Cardiac fibroblast (primary cell): ENCODE measurements at regions not wholly inside any gene's neighbourhood (a gene's known extent, or its start where the extent isn't known, plus 50 kb on each side); places are given as distances from the start of the nearest gene placed in this dataset.
A peak's percentile ranks its signal among the peaks of the same experiment; 100 is the strongest.

Experiments used
- DNase-seq, 2 donors: peaks; one replicate each; pipeline versions ENCODE4 v3.0.0 to v3.0.0-alpha.2; 2010; ENCODE audit warnings: low read depth in 2 of 2
- H3K4me3 ChIP-seq, 2 donors: replicated peaks in 1 of 2; 1 replicate in 1 of 2; 2 replicates in 1 of 2; pipeline ENCODE4 v1.5.1; 2011; ENCODE audit warnings: low read depth in 2 of 2, low read length in 2 of 2, mild to moderate bottlenecking in 2 of 2, moderate library complexity in 1 of 2
- TF ChIP-seq, protein P1 (sequence below): IDR thresholded peaks from one replicate; pipeline ENCODE4 v1.5.1; 2011; ENCODE audit warnings: low read depth, mild to moderate bottlenecking, low read length, inconsistent platforms

DNA sequence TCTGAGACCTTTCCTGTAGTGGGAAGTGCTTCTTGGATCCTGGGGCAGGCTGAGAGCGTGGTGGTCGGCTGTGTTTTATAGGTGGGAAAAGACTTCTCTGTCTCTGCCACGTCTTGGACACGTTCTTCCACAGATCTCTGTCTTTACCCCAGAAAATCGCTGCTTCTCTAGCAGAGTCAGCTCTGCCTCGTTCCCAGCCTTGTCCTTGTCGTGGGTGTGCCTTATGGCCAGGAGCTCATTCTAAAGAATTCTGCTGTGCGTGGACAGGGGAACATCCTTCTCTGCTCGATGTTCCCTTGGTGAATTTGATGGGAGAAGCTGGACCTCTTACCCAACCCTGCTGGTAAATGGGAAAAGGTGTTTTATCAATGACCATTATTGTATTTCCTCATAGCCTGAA is 433.1 kb upstream of the C2CD4B start:
- no peak for DNase-seq
- TF ChIP-seq, protein P1, sequence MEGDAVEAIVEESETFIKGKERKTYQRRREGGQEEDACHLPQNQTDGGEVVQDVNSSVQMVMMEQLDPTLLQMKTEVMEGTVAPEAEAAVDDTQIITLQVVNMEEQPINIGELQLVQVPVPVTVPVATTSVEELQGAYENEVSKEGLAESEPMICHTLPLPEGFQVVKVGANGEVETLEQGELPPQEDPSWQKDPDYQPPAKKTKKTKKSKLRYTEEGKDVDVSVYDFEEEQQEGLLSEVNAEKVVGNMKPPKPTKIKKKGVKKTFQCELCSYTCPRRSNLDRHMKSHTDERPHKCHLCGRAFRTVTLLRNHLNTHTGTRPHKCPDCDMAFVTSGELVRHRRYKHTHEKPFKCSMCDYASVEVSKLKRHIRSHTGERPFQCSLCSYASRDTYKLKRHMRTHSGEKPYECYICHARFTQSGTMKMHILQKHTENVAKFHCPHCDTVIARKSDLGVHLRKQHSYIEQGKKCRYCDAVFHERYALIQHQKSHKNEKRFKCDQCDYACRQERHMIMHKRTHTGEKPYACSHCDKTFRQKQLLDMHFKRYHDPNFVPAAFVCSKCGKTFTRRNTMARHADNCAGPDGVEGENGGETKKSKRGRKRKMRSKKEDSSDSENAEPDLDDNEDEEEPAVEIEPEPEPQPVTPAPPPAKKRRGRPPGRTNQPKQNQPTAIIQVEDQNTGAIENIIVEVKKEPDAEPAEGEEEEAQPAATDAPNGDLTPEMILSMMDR, result no peak

DNA sequence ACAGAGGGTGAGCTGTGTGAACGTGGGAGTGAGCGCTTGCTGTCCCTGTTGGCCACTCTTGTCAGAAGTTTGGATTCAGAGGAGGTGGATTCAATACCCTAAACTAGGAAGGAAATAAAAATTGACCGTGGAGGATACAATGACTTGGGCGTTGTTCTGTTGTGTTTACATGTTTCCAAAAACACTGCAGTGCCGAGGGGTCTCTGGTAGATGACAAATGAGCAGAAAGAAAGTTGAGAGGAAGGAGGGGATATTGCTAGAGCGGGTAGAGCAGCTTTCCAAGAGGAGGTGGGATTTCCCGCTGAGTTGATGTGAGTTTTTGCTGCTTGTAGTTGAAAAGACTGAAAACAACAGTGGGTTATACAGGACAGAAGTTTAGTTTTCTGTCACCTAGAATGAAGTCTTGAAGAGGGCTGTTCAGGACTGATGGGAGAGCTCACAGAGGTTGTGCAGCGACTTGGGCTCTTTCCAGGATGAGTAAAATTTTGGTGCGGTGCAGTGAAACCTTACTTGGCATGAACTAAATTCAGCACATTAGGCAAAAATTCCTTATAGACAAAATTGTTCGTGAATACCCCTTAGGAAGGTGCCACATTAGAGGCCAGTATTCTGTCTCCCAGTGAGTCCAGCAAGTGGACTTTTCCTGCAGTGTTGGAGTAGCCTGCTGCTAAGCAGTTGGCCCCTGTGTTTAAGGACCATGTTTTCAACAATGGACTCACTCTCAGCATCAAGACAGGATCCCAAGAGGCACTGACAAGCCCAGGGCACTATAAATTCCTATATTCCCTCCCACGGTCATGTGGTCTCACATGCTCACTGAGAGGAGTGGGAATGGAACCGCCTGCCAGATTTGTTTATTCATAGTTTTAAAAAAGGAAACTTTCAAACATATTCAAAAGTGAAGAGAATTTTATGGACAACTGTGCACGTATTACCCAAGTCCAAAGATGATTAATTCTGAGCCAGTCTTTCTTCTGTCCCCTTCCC is 435.0 kb upstream of the C2CD4B start:
- no peak for DNase-seq
- TF ChIP-seq, protein P1, result no peak
- H3K4me3 ChIP-seq, result no peak overlapping the region

More for the DNA sequence above, 433.1 kb upstream of the C2CD4B start:
- no peak overlapping the region for H3K4me3 ChIP-seq

DNA sequence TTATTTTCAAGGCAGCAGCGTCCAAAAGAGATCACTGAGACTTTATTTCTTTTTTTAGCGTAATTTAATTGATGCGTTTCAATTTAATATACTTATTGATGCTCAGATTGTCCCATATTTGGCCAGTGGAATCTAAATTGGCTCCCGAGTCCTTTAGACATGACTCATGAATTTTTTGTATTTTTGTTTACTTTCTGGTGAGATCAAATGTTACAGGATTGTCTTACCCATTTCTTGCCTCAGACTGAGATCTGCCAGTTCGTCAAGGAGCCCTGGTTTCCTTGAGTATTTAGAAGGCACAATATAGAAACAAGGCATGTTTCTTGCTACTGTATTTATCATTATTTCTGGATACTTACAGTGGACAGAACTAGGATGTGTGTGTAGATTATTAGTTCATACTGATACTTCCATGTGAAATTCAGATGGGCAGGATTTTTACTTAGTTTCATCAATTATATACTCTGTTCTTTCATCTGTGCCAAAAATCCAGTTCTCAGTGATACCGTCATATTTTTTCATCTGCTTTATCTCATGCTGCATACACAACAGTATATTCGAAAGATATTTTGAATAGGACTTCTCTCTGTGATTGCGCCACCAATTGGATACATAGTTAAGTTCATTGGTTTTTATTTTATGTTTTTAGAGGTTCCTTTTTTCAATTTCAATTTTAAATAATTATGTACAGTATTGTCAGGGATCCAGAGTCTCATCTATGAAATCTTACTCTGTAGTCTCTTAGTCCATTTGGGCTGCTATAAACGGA is 436.9 kb upstream of the C2CD4B start:
- peak in 1 of 2 donors; percentile 42 for DNase-seq
- TF ChIP-seq, protein P1, result no peak
- H3K4me3 ChIP-seq, result no peak overlapping the region

DNA sequence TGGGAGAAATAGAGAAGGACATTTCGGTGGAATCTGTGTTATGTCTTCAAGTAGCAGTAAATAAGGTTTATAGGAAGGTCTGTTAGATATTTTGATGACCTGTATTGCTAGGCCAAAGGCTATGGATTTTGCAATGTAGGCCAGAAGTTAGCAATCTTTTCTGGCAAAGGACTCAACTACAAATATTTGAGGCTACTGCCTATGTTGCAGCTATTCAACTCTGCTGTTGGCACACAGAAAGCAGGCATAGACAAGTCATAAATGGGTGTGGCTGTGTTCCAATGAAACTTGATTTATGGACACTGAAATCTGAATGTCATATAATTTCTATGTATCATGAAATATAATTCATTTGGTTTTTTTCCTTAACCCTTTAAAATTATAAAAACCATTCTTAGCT is 438.7 kb upstream of the C2CD4B start:
- peak; percentile 76 to 78 for DNase-seq
- TF ChIP-seq, protein P1, result no peak
- H3K4me3 ChIP-seq, result no peak overlapping the region

DNA sequence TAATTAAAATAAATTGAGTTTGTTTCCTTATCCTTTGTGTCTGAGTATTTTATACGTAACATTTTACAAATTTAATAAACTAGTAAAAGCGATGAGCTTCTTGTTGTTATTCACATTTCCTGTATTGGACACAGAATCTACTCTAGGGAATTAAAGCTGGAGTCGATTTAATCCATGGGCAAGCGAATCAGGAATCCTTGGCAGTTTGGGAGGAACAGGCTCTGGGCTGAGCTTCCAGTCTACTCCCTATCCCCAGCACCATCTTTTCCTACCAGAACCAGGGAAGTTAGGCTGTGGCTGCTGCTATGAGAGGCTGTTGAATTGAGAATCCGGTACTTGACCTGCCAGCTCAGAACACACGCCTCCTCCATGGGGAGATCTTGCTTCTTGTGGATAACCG is 437.3 kb upstream of the TPM1 start:
- no peak for DNase-seq
- H3K4me3 ChIP-seq, result no peak overlapping the region
- TF ChIP-seq, protein P1, result no peak

DNA sequence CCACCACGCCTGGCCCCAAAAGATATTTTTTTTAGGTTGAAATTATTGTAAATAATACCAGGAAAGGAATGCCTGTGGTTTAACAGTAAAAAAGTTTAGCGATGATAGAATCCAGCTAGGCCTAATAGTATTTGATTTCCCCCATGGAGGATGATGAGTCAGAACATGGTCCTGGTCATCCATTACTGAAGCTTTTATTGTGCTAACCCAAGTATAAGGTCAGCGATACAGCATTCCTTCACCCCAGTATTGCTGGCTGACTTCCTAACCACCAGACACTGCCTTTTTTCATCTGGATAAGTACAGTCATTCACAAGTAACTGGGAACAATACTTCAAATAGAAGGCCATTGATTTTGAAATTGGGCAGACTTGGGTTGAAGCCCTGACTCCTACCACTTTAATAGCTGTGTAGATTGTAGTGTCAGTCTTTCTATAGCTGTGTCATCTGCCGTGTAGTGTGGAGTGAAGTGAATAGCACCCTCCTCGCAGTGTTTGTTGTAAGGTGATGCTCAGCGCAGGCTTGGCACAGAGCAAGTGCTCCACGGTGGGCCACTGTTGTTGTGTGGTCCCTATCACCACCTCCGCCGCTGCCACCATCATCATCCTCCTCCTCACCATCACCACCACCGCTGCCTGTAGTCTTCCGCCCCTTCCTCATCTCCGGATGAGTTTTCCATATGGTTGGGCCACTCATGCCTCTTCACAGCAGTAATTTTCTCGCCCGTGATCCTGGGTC is 436.0 kb upstream of the TPM1 start:
- H3K4me3 ChIP-seq, result no peak overlapping the region
- peak; percentile 94 to 99 for DNase-seq
- TF ChIP-seq, protein P1, result no peak
